Activated CD8-positive, alpha-beta memory T cell treated with anti-CD3 and anti-CD28 coated beads for 48 hours (primary cell): ENCODE measurements at regions not wholly inside any gene's neighbourhood (a gene's known extent, or its start where the extent isn't known, plus 50 kb on each side); places are given as distances from the start of the nearest gene placed in this dataset.
"Not testable (repeated sequence)": the region's sequence is repeated elsewhere in the genome, so short reads cannot be mapped to it uniquely, and the experiment has no call there.

ENCODE experiments used
- DNase-seq, 3 experiments: peaks; one replicate each; pipeline ENCODE4 v3.0.0-alpha.2; 2020; ENCODE audit warnings: low read depth in 2 of 3, low spot score in 2 of 3

DNA sequence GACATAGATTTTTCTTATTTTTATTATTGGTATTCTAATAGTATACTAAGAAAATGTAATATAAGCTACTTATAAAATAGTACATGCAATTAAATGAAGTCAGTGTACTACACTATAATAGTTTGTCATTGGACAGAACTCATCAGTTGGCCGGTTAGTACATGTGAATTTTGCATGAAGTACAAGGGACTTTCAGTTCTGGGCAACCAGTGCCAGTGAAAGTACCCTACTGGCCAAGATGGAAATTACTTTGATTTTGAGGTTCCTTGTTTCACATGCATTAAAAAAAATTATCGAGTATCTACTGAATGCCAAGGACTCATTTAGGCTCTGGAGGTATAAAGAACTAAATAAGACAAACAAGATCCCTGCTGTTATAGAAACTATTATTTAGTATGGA is 213.4 kb upstream of the ELL2 start:
- DNase-seq, result no peak

DNA sequence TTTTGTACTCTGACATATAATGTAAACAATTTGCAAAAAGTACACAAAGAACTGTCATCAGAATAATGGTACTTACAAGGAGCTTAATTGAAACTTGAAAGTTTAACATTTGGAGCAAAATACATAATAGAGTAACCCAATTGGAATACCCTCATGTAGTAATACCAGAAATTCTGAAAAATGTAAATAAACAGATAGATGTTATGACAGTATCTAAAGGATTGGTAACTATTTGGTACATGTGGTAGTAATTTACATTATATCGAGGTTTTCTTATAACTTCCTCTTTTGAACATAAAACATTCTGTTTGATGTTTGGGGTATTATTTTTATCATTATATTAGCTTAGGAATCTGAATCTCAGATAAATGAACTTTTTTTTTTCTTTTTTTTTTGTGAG is 211.7 kb upstream of the ELL2 start:
- DNase-seq, result no peak

DNA sequence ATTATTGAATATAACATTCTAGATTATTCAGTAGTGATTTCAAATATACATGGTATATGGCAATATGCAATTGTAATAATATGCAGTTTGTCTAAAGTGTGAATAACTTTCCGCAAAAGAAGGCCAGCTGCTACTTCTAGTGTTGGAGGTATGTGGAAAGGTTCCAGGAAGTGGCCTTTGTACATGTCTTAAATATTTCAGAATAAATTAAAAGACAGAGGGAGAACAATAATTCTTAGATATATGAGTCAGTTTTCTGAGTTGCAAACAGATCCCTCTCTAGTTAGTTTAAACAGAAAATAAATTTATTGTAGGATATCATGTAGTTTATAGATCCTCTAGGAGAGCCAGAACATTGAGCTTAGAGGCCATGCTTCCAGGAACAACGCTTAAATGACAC is 210.8 kb upstream of the ELL2 start:
- DNase-seq, result no peak

DNA sequence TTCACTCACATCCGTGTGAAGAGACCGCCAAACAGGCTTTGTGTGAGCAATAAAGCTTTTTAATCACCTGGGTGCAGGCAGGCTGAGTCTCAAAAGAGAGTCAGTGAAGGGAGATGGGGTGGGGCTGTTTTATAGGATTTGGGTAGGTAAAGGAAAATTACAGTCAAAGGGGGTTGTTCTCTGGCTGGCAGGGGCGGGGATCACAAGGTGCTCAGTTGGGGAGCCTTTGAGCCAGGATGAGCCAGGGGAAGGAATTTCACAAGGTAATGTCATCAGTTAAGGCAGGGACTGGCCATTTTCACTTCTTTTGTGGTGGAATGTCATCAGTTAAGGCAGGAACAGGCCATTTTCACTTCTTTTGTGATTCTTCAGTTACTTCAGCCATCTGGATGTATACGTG is 210.3 kb upstream of the ELL2 start:
- DNase-seq, result not testable (repeated sequence)

DNA sequence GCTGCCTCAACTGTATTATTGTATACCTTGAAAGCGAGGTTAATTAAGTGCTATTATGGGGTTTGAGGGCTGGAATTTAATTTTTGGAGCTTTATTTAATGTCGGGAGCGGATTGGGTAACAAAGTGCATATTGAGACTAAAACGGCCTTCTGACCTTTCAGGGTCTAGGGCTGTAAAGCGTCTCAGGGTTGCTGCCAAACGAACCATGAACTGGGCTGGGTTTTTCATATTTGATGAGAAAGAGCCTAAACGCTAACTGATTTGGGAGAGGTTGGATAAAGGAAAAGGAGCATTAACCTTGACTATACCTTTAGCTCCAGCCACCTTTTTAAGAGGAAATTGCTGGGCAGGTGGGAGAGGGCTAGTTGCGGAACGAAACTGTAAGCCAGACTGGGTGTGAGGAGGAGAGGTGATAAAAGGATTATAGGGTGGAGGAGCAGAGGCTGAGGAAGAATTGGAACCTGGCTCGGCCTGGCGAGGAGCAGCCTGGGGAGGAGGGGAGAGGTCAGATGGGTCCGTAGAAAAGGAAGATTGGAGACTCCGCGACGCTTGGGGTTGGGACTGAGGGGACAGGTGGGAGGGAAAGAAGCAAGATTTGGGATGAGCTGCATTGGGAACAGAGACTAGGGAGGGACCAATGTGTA is 209.0 kb upstream of the ELL2 start:
- not testable (repeated sequence) for DNase-seq

DNA sequence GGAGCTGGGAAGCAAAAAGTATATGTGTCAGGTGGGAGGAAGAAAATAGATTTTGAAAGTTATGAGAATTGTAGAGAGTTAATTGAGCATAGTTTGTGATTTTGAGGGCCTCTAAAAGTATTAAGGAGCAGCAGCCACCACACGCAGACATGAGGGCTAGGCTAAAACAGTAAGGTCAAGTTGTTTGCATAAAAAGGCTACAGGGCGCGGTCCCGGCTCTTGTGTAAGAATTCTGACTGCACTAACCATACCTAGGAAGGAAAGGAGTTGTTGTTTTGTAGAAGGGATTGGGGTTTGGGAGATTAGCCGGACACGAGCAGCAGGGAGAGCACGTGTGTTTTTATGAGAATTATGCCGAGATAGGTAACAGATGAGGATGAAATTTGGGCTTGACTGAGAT is 207.2 kb upstream of the ELL2 start:
- not testable (repeated sequence) for DNase-seq

DNA sequence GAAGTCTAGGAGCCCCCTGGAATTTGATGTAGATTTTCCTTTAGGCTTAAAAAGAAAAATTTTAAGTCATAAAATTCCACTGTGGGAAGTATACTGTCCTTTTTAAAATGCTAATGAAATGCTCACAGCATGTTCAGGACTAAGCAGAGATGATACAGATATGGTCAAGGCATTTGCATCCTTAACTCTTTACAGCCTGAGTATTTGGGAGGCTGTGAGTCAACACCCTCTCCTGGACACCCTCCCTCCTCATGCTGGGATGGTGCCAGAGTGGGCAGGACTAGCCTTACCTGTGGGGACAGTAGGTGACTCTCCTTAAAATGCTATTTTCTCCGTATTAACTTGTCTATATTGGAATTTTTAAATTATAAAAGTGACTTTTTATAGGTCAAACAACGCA is 197.4 kb upstream of the ELL2 start:
- DNase-seq, result no peak

DNA sequence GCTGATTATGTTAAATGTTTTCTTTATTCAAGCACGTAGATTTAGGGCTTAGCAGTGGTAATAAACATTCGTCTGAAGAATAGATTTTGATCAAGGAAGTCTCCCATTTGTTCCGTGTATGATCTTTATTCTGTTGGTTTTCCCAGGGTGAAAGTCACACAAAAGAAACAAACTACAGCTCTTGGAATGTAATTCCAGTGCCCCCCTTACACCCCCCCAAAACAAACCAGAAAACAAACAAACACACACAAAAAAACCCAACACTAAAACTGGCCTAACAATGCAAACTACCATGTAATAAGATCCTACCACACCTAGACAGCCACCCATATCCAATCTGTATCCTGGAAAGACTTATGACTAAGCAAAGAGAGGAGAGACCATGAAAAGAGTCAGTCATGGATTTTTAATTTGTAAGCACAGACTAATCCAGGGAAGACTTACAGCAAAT is 196.2 kb upstream of the ELL2 start:
- DNase-seq, result no peak

DNA sequence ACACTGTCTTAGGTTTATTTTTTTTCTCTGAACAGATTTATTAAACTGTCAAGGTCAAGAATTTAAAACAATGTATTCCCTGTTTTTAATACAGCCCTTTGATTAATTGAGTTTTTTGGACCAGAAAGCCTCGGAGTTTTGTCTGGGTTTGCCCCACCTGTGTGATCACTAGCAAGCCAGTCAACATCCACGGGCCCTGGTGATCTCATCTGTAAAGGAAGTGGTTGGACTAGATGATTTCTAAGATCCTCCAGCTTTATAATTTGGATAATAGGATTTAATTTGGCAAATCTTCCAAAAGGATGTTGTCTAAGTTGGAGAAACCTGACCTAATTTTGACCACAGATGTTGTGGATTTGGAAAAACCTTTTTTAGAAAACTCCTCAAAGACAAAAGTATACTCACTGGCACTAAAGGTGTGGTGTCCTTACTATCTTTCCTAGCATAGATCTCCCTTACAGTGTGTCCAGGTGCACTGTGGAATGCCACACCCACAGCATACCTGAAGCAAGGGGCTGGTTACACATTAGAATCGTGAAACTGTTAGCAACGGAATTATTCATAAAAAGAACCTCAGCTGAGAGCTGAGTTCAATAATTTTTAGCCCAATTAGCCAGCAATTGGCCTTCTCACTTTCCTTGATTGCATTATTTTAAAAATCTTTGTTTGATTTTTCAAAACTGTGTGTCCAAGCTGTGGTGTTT is 195.6 kb upstream of the ELL2 start:
- no peak for DNase-seq

DNA sequence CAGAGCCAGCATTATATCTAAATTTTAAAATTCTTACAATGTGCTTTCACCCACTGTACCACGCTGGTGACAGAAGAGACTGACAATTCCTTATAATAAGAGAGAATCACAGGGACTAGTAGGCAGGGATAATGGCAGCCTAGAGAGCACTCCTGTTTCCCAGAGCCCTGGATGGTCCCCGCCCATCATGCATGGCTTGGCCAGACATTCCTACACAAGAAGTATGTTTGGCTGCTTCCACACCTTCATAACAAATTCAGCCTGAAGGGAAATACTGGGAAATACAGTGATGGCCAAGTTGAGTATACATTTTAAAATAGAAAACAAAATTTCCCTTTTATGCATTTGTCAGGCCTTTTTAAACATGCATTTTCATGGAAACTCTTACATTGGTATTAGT is 193.5 kb upstream of the ELL2 start:
- no peak for DNase-seq

DNA sequence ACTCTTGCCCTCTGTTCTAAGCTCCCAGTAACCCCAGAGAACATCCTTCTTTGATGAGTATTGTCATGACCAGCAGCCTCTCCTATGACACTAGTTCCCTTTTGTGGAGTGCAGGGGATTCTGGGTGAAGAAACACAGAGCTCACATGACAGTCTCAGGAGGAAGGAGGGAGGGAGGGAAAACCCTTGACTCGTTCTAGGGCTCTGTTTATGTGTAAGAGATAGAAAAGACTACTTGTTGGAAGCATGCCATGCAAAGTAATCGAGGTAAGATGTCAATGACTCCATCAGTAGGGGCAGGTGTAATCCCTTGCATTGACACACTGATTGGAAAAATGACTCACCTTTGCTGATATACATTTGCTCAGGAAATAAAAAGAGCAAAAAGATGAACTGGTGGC is 190.2 kb upstream of the ELL2 start:
- no peak for DNase-seq

DNA sequence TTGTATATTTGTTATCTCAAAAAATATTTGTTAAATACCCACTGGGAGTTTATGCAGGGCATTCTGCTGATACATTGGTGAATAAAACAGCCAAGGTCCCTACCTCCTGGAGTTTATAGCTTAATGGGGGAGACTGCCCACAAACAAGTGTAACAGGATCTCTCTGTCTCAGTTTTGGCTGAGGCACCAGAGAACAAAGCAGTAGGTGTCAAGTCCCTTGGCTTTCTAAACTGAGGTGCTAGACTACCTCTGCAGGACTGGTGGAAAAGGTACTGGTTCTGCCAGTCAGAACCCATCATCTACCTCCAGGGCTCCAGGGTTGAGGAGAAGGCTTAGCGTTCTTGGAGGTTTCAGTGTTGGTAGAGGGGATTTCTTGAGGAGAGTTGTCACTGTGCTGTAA is 188.4 kb upstream of the ELL2 start:
- DNase-seq, result no peak

DNA sequence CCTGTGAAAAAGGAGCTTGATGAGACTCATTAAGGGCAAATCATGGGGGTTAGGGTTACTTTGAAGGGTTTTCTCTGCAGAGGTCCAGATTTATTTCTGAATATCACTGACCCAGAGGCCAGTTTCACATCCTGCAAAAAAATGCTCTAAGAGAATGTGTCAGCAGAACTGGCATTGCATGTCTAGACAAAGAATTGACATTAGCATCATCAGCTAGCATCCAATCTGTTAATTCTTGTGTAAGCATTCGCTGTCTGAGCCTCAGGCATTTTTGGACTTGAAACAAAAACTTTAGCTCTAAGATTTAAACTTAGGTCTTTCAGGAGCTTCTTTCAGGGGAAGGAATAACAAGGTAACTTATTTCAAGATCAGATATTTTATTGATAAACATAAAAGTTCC is 187.9 kb upstream of the ELL2 start:
- DNase-seq, result no peak

DNA sequence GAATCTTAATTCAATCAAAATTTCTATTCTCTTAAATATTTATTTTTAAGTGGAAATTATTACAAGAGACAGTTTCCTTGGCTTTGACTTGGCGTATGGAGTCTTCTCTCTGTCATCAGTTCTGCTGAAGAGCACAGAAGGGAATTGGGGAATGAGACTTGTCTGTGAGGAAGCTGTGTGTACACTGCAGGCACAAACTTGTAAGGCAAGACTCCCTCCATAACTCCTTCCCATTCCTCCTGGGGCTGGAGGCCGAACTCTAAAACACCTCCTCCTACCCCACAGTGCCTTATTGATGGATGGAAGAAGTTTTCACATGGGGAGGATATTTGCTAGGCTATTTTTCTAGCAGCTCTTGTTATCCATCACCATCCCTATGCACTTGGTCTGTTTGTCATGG is 187.4 kb upstream of the ELL2 start:
- DNase-seq, result no peak

DNA sequence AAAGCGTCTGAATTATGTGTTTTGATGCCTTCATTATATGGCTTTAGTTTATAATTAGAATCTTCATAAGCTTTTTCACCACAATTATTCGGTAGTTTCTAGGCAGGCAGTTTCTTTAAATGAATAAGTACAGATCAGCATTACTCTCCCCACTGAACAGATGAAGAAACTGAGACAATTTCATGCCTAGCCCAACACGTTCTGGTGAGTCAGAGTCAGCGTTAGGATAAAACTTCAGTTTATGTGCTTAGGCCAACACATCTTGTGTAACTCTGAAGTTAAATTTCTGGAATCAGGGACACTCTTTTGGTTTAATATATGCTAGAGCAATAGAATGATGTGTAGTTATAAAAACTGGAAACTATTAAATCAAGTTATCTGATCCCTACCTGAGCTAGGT is 186.7 kb upstream of the ELL2 start:
- DNase-seq, result no peak

DNA sequence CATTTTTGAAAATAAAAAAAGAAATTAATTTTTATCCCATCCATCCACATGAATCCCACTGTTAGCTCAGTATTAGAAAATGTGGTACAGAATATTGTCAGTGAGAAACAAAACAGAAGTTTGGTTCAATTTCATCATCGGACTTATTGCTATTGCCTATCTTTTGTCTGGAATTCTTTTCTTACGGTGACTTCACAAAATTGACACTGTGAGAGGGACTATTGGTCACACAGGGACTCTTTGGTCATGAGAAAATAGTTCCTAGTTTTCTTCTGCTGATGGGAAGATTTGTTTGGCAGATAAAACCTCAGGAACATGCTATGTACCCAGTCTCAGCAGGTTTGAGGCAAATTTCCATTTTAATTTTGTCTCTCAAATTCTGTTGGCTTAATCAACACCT is 186.2 kb upstream of the ELL2 start:
- no peak for DNase-seq

DNA sequence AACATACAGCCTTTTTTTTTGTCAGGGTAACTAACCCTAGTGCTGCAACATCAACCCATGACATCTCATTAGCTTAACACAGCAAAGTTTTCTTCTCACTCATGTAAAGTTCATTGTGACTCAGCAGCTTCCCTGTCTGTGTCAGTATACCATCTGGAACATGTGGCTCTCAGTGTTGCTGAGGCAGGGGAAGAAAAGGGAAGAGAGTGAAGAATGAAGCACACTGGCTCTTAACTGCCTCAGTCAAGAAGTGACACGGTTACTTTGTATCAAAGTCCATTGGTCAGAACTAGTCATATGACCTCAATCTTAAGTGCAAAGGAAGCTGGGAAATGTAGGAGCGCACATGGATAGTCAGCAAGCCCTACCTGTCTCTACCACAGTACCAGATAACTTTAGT is 185.0 kb upstream of the ELL2 start:
- no peak for DNase-seq

DNA sequence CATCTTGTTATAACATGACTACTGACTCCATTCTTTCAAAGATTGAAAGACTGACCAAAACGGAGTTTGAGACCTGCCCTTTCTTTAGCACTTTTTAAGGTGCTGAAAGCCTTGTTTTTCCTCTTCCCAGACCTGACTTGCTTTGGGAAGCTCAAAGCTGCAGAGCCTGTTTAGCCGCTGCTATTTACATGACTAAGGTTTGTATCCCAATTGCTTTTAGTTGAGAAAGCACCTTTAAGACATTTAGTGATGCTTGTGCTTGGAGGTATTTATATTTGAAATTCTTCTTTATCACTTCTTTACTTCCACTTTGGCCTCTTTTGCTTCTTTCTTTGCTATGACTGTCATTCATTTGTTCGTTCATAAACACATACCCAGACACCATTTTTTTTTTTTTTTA is 182.6 kb upstream of the ELL2 start:
- DNase-seq, result no peak

DNA sequence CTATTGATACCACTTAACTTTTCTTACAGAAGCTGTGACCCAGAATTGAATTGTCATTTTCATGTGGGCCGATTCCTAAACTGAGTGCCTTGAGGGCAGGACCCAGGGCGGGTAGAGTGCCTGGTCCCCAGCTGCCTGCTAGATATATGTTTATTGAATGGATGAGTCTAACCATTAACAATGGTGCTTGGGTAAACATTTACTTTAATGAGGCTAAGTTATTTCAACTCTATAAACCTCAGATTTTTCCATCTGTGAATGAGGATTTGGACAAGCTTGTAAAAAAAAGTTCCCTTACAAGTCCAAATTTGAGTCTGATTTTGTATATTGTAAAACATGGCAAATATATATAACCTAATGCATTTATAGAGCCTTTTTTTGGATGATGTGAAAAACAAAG is 181.8 kb upstream of the ELL2 start:
- no peak for DNase-seq

DNA sequence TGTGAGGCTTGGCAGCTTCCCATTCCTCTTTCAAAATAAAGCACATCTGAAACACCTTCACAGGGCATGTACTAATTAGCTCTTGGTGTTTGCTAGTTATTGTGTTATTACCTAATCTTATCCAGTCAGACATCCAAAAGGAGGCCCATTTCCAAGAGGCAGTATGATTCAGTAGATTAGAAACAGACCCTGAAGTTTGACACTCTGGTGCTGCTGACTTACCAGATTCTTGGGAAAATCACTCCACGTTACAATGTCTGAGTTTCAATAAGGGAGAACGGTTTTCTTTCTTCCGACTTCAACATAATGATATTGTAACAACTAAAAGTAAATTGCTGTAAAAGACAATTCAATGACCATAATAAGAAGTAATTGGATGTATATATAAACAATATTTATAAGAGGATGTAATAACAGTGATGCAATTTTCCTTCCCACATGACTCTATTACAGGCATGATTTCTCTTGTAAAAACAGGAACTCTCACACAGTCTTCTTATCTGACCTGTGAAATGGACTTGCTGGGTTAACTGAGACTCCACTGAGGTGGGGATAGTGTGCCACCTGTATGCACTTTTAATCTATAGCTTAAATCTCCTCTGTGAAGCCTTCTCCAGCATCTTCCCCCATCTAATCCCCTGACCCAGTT is 181.3 kb upstream of the ELL2 start:
- DNase-seq, result no peak

DNA sequence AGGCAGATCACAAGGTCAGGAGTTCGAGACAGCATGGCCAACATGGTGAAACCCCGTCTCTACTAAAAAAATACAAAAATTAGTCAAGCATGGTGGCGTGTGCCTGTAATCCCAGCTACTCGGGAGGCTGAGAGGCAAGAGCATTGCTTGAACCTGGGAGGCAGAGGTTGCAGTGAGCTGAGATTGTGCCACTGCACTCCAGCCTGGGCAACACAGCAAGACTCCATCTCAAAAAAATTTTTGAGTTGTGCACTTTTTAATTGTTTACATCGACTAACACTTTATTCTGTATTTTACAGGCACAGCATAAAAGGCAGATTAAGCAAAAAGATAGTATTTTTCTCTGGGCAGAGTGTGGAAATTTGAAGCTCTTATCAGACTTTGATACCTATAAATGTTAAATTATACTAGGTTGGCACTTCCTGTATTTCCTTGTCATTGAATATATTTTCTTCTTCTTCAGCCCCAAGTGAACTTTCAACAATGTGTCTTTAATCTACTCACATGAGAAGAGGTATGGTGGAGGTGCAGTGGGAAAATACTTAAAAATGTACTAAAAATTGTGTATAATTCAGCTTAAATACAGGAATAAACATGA is 180.6 kb upstream of the ELL2 start:
- DNase-seq, result no peak

DNA sequence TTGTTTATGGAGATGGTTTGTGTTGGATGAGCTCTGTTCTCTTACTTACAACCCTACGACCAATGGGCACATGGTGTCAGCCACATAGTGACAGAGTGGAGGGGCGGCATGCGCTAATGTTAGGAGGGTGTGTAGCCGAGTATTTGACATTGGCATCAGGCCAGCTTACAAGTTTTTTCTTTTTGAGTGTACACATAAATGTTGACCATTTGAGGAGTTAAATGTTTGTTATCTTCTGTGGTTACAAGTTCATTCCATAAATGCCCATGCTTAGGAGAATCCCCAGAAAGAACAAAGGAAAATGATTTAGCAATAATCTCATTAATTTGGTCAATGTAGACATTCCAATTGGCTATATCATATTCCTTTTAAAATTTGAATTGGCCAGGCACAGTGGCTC is 180.1 kb upstream of the ELL2 start:
- no peak for DNase-seq
